KMS-11 (cell line): ENCODE measurements at regions not wholly inside any gene's neighbourhood (a gene's known extent, or its start where the extent isn't known, plus 50 kb on each side); places are given as distances from the start of the nearest gene placed in this dataset.

Experiments
- H2AFZ ChIP-seq: fragments of 200-600 bp; sonication (generic); 2 replicates; pipeline ENCODE4 v1.6.1; 2016; ENCODE audit warnings: antibody characterized with exemption, mixed run types, low read depth
- H3K27ac ChIP-seq: fragments of 200-600 bp; sonication (generic); 2 replicates; pipeline ENCODE4 v1.6.1; 2016; ENCODE audit warnings: mild to moderate bottlenecking, mixed run types
- H3K27me3 ChIP-seq: fragments of 200-600 bp; sonication (generic); 2 replicates; pipeline ENCODE4 v1.6.1; 2017; ENCODE audit warnings: mild to moderate bottlenecking, low read depth, mixed run types, moderate library complexity; ENCODE audit not compliant: insufficient read depth
- H3K36me3 ChIP-seq: fragments of 200-600 bp; sonication (generic); 2 replicates; pipeline ENCODE4 v1.6.1; 2017; ENCODE audit warnings: mild to moderate bottlenecking, mixed run types; ENCODE audit not compliant: insufficient read depth
- H3K4me1 ChIP-seq: fragments of 200-600 bp; sonication (generic); 2 replicates; pipeline ENCODE4 v1.6.1; 2016; ENCODE audit warnings: mild to moderate bottlenecking, low read depth, mixed run types; ENCODE audit not compliant: poor library complexity, severe bottlenecking
- H3K4me2 ChIP-seq: fragments of 200-600 bp; sonication (generic); 2 replicates; pipeline ENCODE4 v1.7.0; 2016; ENCODE audit warnings: mild to moderate bottlenecking, mixed run types
- H3K4me3 ChIP-seq: fragments of 200-600 bp; sonication (generic); IDR thresholded peaks from 2 replicates; pipeline ENCODE4 v1.6.1; 2017; ENCODE audit warnings: low read depth, low read length, mixed read lengths; ENCODE audit not compliant: insufficient read depth
- H3K79me2 ChIP-seq: fragments of 200-600 bp; sonication (generic); 2 replicates; pipeline ENCODE4 v1.6.1; 2016; ENCODE audit warnings: low read depth, mixed run types; ENCODE audit not compliant: insufficient read depth
- H3K9ac ChIP-seq: fragments of 200-600 bp; sonication (generic); 2 replicates; pipeline ENCODE4 v1.6.1; 2016; ENCODE audit warnings: mild to moderate bottlenecking, mixed run types
- H4K20me1 ChIP-seq: fragments of 200-600 bp; sonication (generic); 2 replicates; pipeline ENCODE4 v1.6.1; 2016; ENCODE audit warnings: mild to moderate bottlenecking, mixed run types; ENCODE audit not compliant: insufficient read depth
- TF ChIP-seq, protein P1 (sequence below): fragments of 200-600 bp; sonication (generic); conservative IDR thresholded peaks from 2 replicates; pipeline ENCODE4 v1.6.1; 2017; ENCODE audit warnings: low read depth, mild to moderate bottlenecking, antibody characterized with exemption, low read length, moderate library complexity, mixed read lengths

DNA sequence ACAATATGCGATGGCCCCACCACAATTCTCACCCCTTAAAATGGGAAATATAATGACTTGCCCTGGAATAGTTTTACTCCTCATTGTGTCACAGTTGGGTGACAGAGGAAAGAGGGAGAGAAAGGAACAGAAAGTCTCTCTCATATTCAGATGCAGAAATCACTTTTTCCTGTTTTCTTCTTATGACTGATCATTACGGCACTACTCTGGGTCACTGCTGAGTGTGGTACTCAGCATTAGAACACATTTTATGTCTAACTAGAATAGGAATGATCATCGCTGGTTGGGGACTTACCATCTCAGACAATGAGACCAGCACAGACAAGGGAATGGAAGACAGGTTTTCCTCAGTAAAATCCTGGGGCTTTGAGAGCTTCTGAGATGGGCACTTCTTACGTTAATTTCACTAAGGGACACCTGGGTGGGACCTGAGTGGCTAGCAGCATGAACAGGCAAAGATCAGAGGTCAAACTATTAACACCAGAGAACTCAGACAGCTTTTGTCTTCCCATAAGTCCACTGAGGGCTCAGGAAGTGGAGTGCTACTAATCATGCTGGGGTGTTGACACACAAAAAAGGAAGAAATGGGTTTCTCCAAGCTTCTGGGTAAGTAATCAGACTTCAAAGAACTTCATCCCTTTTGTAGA is 54.9 kb upstream of the ARHGAP18 start:
- Histone ChIP-seq H3K4me1 (peaks cover 17% of the 10 kb centered on the region), H3K4me2 (no peak overlapping the region), H3K27me3 (no peaks in the 10 kb centered on the region), H3K36me3 (no peaks in the 10 kb centered on the region), H2AFZ (no peak overlapping the region), H4K20me1 (no peaks in the 10 kb centered on the region), H3K79me2 (no peaks in the 10 kb centered on the region), H3K27ac (no peak overlapping the region), H3K4me3 (no peak overlapping the region), H3K9ac (no peak overlapping the region)
- TF ChIP-seq, protein P1, sequence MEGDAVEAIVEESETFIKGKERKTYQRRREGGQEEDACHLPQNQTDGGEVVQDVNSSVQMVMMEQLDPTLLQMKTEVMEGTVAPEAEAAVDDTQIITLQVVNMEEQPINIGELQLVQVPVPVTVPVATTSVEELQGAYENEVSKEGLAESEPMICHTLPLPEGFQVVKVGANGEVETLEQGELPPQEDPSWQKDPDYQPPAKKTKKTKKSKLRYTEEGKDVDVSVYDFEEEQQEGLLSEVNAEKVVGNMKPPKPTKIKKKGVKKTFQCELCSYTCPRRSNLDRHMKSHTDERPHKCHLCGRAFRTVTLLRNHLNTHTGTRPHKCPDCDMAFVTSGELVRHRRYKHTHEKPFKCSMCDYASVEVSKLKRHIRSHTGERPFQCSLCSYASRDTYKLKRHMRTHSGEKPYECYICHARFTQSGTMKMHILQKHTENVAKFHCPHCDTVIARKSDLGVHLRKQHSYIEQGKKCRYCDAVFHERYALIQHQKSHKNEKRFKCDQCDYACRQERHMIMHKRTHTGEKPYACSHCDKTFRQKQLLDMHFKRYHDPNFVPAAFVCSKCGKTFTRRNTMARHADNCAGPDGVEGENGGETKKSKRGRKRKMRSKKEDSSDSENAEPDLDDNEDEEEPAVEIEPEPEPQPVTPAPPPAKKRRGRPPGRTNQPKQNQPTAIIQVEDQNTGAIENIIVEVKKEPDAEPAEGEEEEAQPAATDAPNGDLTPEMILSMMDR: no peak

DNA sequence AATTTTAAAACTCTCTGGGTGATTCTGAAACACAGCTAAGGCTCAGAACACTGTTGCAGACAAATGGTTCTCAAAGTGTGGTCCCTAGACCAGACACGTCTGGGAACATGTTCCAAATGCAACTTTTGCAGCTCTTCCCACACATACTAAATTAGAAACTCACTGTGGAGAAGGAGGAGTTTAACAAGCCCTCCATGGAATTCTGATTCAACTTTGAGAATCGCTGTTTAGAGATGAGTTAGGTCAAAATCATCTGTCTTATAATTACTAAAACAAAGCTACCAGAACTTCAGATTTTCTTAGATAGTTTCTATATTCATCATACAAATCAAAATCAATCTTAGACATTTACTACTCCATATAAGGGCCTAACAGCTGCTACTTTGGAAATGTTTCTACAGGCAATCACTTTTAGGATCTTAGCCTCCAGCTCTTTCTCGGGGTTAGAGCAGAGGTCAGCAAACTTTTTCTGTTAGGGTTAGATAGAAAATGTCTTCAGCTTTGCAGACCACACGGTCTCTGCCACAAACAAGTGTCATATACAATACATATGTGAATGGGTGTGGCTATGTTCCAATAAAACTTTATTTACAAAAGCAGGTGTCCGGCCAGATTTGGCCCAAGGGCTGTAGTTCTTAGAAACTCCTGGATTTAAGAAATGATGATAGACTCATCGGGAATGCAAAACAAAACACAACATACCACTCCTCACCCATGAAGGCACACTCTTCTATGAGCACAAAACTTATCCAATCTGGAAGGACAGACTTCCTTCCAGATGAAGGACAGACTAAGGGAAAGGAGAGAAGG is 50.0 kb upstream of the ARHGAP18 start:
- H3K4me2 ChIP-seq: no peak overlapping the region
- H3K9ac ChIP-seq: no peak overlapping the region
- no peaks in the 10 kb centered on the region for H3K4me1 ChIP-seq

More for the DNA sequence above, 50.0 kb upstream of the ARHGAP18 start:
- H3K36me3 ChIP-seq: no peaks in the 10 kb centered on the region
- H4K20me1 ChIP-seq: no peaks in the 10 kb centered on the region
- no peak overlapping the region for H3K27ac ChIP-seq
- no peaks in the 10 kb centered on the region for H3K79me2 ChIP-seq
- TF ChIP-seq, protein P1: no peak
- no peak overlapping the region for H2AFZ ChIP-seq
- H3K4me3 ChIP-seq: no peak overlapping the region
- H3K27me3 ChIP-seq: no peaks in the 10 kb centered on the region
